NCI-H1417 treated with DMSO at 0.1 percent for 48 hours (cell line): ENCODE measurements at regions not wholly inside any gene's neighbourhood (a gene's known extent, or its start where the extent isn't known, plus 50 kb on each side); places are given as distances from the start of the nearest gene placed in this dataset.

Experiments used
- DNase-seq: peaks from one replicate; lab custom pipeline; 2025; lab: John Stamatoyannopoulos, UW

DNA sequence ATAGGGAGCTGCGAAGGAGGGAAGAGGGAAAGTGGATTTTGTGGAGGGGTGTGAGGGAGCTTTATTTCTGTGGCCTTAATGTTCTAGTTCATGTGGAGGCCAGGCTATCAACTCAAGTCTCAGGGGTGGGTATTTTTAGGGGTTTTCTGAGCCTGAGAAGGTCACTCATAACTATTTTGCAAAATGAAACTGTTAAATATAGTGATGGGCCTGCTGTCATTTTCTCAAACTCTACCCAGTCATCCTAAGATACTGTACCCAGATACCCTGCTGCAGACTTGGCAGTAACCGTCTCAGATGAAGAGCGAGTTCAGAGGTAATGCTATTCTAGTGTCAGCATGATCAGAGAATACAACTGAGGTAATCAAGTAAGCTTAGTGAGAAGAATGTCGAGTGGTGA lies 545.0 kb upstream of the TBL1XR1 start:
- no peak for DNase-seq

DNA sequence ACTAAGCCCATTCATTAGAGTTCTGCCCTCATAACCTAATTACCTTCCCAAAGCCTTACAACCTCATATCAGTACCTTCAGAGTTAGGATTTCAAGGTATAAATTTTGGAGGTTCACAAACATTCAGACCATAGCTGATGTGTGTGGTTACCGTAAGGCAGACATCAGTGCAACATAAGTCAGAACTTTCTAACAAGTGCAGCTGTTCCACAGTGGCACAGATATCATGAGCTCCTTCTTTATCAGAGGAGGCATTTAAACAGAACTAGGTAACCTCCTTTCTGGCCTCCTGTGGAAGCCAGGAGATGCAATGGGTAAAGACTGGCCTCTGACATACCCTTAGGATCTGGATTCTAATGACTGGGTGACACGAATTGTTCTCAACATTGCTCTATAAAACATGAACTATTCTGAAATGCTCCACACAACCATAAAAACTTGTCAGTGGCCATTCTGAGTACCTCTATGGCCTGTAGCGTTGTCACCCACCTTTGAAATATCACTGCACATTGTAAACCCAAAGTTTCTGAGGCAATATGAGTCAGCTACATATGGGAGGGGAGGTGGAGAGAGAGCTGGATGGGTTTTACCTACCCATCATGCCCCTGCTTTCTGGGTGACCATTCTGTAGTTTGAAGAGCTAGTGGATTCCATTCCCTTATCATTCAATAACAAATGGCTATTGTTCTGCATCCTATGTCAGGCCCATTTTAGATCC lies 546.0 kb upstream of the TBL1XR1 start:
- no peak for DNase-seq

DNA sequence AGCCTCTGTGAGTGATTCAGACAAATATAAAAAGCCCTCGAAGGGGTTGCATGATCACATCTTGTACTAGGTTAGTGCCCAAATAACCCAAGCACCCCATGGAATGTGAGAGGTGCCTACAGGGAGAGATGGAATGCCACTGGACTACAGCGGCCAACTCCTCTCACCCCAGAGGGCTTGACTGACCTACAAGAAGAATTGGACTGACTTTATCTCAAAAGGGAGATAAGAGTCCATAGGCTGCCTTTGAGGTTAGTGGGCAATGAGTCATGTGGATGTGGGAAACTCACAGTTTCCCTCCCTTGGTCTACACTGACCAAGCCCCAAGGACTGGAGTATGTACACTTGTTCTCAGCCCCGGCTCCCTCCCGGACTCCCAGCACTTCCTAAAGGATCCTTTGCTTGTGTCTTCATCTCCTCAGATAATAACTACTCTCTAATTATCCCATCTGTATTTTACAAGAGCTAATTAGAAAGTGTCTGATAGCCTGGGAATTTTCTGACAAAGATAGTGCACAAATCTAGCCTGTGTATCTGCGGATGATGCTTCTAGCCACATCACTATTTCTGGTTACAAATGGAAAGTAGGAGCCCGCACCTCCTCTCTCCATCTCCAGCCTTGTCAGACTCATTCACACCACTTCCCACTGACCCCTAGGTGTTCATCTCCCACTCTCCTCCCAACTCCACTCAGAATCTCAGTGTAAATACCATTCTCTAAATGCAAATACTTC lies 547.8 kb upstream of the TBL1XR1 start:
- no peak for DNase-seq

GRCh38 chr3:177745607-177746005 lies 548.3 kb upstream of the TBL1XR1 start:
- no peak for DNase-seq

DNA sequence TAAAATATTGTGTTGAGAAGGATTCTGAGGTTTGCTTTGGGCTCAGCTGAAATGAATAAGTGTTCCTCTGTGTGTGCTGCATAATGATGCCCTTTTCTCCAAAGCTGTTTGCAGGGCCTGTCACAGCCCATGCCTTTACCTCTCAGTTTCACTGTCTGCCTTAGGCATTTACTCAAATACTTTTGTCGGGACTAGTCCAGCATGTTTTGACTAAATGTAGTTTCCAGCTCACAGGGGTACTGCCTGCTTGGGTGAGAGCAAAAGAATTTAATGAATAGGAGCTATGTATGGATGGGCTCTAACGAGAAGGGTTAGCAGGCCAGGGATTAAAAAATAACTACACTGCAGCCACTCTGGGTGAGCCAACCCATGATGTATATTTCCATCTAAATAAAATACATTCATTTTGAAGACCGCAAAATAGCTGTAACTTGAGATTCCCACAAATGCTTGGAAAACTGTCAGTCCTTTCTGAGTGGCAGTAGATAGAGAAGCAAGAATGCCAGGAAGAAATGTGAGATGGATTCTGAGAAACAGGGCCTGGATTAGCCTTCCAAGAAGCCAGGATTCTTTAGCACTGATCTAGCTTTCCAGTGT lies 549.2 kb upstream of the TBL1XR1 start:
- DNase-seq = no peak

GRCh38 chr3:177749836-177750235 lies 552.6 kb upstream of the TBL1XR1 start:
- DNase-seq = no peak

- DNase-seq = no peak
Measured at GRCh38 chr3:177750436-177750835, 553.2 kb upstream of the TBL1XR1 start.

DNA sequence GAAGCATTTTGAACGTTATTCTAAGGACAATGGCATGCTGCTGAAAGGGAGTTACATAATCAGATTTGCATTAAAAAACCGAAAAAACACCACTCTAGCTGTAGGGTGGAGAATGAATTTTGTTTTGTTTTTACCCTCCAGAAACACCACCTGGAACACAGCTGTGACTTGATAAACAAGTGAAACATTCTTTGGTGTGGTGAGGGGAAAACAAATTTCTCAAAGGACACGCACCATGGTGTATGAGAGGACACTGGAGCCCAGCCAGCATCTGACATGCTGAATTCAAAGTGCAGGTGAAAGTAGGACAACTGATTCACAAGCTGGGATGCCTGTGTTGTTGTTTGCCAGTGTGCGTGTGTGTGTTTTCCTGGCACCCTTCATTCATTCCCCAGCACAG lies 554.5 kb upstream of the TBL1XR1 start:
- no peak for DNase-seq

DNA sequence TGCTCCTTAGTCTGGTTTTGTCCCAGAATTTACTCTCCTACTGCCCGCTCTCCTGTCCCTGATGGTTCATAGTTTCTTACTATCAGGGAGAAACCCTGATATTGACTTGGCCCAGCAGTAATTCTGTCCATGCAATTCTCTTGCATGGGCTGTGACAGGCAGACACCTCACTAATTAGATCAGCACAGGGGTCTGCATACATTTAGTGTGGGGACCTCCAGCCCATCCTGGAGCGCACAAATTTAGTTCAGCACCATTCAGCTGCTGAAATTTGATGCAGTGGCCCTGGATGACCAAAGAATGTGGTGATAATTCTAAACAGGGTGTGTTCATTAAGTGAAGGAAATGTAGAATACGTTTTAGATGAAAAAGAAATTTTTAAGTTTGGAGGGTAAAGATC lies 555.5 kb upstream of the TBL1XR1 start:
- no peak for DNase-seq

DNA sequence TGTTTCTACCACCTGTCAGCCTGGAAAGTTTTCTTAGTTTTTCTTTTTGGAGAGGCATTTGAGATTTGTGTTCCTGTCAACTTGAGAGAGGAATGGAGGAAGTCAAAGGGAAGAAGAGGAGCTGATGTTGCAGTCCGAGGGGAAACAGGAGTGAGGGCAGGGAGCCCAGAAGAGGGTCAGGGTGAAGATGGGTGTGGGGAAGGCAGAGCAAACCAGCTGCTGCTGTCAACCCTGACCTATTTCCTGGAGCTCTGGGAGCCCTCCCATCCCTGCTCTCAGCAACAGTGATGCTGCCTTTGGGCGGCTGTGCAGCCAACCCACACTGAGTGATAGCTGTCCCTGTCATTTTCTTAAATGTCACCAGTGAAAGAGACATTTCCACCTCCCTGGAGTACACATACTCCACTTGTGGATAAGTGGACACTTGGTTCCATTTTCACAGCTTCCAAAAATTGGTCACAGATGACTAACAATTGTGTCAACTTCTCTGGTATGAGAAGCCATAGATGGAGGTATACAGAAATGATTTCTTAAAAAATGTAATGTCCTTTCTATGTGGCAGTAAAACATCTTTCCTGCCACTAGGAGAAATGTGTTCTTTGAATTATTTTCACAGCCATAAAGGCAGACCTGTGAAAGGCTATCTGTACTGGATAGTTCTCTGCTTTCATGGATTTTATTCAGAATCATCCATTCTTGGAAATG lies 556.3 kb upstream of the TBL1XR1 start:
- DNase-seq = no peak

DNA sequence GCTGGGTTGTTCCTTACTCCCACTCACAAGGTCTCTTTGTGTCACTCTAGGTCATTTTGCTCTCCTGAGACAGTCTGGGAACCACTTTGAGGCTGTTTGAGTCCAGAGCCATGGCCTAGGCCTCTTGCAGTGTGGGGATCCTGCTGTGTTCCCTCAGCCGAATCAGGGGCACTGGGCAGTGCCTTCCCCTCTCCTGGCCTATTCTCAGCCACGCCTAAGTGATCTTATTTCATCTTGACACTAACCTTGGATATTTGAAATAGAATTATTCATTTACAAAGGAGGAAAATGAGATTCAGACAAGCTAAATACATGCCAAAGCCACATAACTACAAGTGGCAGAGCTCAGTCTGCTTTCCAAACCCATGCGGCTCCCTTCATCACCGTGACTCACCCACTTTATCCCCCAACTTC lies 557.2 kb upstream of the TBL1XR1 start:
- DNase-seq = no peak

- DNase-seq = no peak
Measured at GRCh38 chr3:177758126-177758525, 560.8 kb upstream of the TBL1XR1 start.

- DNase-seq = no peak
Measured at GRCh38 chr3:177760803-177761202, 563.5 kb upstream of the TBL1XR1 start.

GRCh38 chr3:177764377-177764912 lies 567.2 kb upstream of the TBL1XR1 start:
- no peak for DNase-seq

- no peak for DNase-seq
Measured at GRCh38 chr3:177764933-177765332, 567.7 kb upstream of the TBL1XR1 start.

- DNase-seq = no peak
Measured at GRCh38 chr3:177770383-177771230, 573.3 kb upstream of the TBL1XR1 start.

GRCh38 chr3:177771780-177772179 lies 574.5 kb upstream of the TBL1XR1 start:
- DNase-seq = no peak

DNA sequence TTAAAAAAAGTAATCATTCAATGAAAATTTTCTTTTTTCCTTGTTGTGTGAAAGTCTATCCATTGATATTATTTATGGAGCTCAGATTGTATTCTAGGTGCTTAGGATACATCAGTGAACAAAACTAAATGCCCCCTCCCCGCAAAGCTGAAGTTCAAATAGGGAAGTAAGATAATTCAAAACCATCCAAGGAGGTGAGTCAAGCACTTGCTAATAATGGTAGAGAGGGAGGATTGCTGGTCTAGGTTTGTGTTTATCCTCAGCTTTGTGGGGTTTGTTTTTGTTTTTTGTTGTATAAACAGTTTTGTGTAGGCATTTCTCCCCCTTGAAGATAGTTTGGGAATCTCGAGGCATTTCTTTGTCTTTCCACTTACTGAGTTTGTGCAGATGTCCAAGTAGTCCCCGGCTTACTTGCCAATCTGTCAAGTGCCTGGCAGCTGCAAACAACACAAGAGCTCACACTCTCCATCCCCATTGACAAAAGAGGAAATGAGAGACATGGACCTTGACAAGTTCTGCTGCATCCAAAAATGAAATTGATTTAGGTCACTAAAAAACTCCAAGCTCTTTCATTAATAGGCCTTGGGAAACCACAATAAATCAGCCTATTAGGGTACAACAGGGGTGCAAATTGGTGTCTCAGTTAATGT lies 575.8 kb upstream of the TBL1XR1 start:
- no peak for DNase-seq

DNA sequence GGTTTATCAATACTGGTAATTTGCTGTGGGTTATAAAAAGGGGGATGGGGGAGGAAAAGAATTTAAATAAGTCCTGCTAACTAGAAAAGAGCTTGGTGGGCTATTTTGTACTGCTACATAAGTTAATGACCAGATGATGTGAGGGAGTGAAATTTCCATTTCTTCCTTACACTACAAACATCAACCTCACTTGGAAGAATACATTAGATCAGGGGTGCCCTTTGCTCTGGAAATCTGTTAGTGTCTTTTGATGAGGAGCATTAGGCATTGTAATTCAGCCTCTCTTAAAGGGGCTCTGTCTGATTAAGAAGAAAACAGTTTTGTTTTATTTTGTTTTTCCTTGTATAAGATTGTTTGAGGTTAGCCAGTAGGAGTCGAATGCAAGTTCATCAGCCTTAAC lies 576.4 kb upstream of the TBL1XR1 start:
- no peak for DNase-seq

GRCh38 chr3:177776661-177777101 lies 579.4 kb upstream of the TBL1XR1 start:
- DNase-seq = no peak

DNA sequence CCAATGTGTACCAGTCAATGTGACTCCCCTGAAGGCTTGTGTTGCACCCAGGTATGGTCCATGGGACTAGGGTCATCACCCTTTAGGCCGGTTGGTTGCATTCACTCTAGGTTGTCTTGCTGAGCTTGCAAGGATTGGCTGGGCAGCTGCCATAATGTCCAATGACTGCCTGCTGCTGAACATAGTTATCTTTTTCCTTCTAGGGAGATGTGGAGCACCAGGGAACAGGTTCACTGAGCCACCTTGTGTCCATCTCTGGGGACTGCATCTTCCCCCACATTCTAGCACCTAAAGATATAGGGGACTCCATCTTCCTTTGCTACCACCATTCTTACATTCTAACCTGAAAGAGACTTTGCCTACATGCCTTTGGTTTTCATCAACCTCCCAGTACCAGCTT lies 580.4 kb upstream of the TBL1XR1 start:
- DNase-seq = peak; percentile 17
